GM12864 (cell line): ENCODE measurements at regions not wholly inside any gene's neighbourhood (a gene's known extent, or its start where the extent isn't known, plus 50 kb on each side); places are given as distances from the start of the nearest gene placed in this dataset.

Source experiments
- DNase-seq: peaks from one replicate; pipeline ENCODE4 v3.0.0-alpha.2; 2011; ENCODE audit warnings: low read depth
- H3K4me3 ChIP-seq: 2 replicates; pipeline ENCODE4 v1.5.1; 2011; ENCODE audit warnings: mild to moderate bottlenecking, low read depth, low read length, control low read depth
- TF ChIP-seq, protein P1 (sequence below): IDR thresholded peaks from 2 replicates; pipeline ENCODE4 v1.5.1; 2011; ENCODE audit warnings: low read depth, mild to moderate bottlenecking, moderate library complexity, low read length, control low read depth, inconsistent platforms; ENCODE audit errors: missing control alignments

DNA sequence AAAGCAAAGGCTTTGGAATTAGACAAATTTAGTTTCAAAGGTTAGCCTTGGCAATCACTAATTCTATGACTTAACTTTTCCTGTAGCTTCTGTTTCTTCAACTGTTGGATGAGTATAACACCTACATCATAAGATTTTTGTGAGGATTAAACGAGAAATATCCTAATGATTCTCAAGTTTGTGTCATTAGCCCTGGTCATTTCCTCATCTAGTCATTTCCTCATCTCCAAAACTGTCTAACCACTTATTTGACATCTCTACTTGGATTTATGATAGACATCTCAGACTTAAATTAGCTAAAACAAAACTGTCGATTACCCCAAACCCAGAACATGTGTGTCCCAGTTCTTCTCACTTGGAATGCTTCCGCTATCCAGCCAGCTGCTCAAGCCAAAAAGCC, 80.2 kb upstream of the CHODL start:
- no peak overlapping the region for H3K4me3 ChIP-seq

DNA sequence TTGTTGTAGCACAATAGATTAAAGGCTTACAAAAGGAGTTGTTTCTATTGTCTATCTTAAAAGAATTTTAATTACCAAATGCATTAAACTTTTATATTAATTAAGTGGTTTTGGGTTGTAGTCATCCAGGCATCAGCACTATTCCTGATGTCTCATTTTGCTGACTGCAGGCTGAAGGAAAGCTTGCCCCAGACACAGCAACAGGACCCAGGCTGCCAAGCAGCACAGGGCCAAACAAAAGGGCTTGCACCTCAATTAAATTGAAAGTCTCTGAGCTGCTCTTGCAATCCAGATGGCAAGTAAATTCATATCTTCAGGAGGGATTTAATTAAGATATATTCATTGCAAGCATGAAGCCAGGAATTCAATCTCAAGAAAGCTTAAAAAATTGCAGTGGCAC, 80.7 kb upstream of the CHODL start:
- TF ChIP-seq, protein P1, sequence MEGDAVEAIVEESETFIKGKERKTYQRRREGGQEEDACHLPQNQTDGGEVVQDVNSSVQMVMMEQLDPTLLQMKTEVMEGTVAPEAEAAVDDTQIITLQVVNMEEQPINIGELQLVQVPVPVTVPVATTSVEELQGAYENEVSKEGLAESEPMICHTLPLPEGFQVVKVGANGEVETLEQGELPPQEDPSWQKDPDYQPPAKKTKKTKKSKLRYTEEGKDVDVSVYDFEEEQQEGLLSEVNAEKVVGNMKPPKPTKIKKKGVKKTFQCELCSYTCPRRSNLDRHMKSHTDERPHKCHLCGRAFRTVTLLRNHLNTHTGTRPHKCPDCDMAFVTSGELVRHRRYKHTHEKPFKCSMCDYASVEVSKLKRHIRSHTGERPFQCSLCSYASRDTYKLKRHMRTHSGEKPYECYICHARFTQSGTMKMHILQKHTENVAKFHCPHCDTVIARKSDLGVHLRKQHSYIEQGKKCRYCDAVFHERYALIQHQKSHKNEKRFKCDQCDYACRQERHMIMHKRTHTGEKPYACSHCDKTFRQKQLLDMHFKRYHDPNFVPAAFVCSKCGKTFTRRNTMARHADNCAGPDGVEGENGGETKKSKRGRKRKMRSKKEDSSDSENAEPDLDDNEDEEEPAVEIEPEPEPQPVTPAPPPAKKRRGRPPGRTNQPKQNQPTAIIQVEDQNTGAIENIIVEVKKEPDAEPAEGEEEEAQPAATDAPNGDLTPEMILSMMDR, result no peak
- no peak overlapping the region for H3K4me3 ChIP-seq
- DNase-seq, result no peak

More for the DNA sequence above, 80.2 kb upstream of the CHODL start:
- DNase-seq, result no peak
- TF ChIP-seq, protein P1, result no peak

DNA sequence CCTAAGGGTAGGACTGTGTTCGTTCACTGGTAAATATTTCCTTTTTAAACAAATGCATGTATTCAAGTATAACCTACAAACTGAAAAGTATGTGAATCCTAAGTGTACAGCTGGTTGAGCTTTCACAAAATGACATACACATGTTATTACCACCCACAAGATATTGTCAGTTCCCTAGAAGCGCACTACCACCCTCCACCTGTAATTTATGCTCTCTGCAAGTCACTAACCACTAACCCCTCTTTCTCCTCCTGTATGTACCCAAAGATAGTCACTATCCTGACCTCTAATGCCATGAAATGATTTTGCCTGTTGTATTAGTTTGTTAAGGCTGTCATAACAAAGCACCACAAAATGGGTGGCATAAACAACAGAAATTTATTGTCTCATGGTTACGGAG, 82.8 kb upstream of the CHODL start:
- H3K4me3 ChIP-seq, result no peak overlapping the region
- DNase-seq, result no peak
- TF ChIP-seq, protein P1, result no peak

DNA sequence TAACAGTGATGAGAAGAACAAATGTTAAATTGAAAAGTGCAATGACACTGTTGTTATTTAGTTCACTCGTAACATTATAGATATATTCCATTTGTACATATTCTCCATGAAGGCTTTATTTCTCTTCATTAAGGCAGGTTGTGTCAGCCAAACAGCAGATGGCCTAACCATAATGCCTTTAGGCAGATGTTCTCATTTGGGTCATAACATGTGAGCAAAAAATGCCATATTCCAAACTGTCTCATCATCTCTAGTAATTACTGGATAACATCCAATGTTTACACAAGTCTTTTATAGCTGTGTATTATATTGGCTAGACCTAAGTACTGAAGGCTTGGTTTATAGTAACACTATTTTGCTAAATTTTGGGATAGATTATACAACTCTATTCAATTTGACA, 87.2 kb upstream of the CHODL start:
- no peak for DNase-seq
- TF ChIP-seq, protein P1, result no peak
- no peak overlapping the region for H3K4me3 ChIP-seq

DNA sequence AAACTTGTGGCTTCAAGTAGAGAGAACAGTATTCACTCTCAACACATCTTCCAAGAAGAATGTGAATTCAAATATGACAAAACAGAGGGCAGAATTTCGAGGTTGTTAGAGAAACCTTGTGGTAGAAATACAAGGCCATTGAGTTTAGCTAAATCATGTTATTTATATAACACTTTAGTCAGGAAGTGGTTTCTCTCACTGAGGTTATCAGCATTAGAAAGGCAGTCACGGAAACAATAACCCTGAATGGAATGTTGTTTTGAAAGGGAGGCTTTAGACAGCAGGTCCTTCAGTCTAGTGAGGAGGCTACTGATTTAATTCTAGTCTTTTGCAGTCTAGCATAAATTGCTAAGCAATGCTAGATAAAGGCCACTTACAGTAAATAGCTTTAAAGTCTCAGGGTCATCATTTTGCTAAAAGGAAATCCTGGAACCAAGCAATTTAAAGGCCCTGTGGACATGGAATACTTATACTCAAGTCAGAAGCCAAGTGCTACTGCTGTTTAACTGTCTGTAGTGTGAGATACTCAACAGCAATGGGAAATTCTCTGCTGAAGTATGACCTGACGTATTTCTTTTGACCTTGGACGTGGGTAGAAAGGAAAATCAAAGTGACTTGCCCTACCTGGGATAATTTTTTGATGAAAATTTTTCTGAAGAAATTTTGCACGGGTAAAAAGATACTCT, 89.0 kb upstream of the CHODL start:
- no peak for DNase-seq

DNA sequence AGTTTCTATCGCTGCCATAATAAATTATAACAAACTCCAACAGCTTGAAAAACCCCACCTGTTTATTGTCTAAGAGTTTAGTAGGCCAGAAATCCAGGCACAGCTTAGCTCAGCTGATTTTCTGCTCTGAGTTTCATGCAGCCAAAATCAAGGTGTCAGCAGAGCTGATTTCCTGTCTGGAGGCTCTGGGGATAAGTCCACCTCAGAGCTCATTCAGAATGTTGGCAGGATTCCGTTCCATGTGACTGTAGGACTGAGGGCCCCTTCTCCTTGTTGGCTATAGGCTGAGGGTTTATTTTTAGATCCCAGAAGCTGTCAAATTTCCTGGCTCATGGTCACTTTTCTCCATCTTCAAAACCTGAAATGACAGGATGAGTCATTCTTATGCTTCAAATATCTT, 91.6 kb upstream of the CHODL start:
- no peak for DNase-seq
- TF ChIP-seq, protein P1, result no peak
- H3K4me3 ChIP-seq, result no peak overlapping the region

More for the DNA sequence above, 89.0 kb upstream of the CHODL start:
- H3K4me3 ChIP-seq, result no peak overlapping the region
- TF ChIP-seq, protein P1, result no peak

DNA sequence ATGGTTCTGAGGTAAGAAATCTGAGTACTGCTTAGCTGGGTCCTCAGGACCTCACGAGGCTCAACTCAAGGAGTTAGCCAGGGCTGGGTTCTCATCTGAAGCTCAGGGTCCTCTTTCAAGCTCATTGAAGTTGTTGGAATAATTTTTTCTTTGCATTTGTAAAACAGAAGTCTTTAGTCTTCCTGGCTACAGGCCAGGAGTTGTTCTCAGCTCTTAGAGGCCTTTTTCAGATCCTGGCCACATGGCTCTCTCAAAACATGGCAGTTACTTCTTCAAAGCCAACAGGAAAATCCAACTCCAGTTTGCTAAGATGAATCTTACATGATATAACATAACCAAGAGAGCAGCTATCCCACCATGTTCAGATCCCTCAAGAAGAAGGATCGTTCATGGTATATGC, 92.3 kb upstream of the CHODL start:
- H3K4me3 ChIP-seq, result no peak overlapping the region
- no peak for DNase-seq
- TF ChIP-seq, protein P1, result no peak
